ACHN (cell line): ENCODE measurements at regions not wholly inside any gene's neighbourhood (a gene's known extent, or its start where the extent isn't known, plus 50 kb on each side); places are given as distances from the start of the nearest gene placed in this dataset.
"Not testable (repeated sequence)": the region's sequence is repeated elsewhere in the genome, so short reads cannot be mapped to it uniquely, and the experiment has no call there.

Source experiments
- DNase-seq: peaks from one replicate; pipeline ENCODE4 v3.0.0-alpha.2; 2015
- in situ Hi-C: cut with HindIII; loops from 2 replicates; pipeline ENCODE4 v1.10.0; 2017; ENCODE audit warnings: low sequenced_read_pairs, low pct_ligation_motif_present, low pct_unique_long_range_greater_than_20kb

DNA sequence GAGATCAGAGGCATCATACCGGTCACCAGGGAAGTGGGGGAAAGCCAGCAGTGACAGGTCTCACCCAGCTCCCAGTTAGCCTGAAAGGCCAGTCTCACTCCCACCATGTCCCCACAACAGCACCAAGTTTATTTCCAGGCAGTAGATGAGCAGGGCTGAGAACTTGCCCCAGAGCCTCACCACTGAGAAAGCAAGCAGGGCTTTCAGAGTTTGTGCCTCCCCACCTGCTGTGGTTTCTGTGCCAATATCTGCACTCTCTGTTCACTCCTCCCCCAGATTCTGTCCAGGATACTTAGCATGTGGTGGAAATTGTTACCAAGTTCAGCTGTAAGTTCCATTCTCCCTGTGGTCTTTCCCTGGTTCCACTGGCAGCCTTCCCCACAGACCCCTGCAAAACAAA, 255.0 kb upstream of the HTR1E start:
- in situ Hi-C loops: no loop called here
- DNase-seq: no peak

DNA sequence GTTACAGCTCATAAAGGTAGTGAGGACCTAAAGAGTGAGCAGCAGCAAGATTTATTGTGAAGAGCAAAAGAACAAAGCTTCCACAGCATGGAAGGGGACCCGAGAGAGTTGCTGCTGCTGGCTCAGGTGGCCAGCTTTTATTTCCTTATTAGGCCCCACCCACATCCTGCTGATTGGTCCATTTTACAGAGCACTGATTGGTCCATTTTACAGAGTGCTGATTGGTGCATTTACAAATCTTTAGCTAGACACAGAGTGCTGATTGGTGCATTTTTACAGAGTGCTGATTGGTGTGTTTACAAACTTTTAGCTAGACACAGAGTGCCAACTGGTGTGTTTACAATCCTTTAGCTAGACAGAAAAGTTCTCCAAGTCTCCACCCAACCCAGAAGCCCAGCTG, 256.2 kb upstream of the HTR1E start:
- in situ Hi-C loops: not testable (repeated sequence)

GRCh38 chr6:86672125-86672524, 265.2 kb upstream of the HTR1E start:
- DNase-seq, in situ Hi-C loops: not testable (repeated sequence)

More for the DNA sequence above, 256.2 kb upstream of the HTR1E start:
- not testable (repeated sequence) for DNase-seq

DNA sequence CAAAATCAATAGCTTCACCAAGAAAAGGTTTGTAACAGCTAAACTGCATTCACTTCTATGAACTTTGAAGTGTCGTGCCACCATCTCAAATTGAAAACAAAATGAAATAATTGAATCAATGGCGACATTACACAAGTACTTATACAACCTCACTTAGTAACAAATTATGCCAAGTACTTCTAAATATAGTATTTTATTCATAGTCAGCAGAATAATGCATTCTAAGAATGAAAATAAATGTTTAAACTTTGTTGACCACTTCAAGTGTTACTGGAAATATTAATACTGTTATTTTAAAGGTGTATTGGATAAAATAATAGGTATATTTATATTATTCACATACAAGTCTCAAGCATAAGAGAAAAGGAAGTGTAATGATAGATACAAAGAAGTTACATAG, 280.1 kb upstream of the HTR1E start:
- in situ Hi-C loops: no loop called here
- DNase-seq: no peak

DNA sequence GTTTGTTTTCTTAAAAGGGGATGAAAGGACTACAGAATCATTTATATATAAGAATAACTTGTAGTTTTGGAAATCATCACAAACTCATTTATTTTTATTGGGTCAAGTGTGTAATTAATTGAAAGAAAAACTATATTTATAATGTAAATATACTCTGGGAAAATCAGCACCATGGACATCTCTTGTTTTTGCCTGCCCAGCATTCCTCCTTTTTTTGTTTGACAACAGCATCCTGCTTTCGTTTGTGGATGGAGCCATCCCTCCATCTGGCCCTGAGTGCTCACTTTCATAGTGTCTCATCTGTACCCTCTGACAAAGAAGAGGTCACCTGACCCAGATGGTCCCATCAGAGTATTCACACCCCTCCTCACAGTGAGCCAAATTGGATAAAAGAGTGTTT, 308.2 kb upstream of the HTR1E start:
- in situ Hi-C loops: no loop called here

GRCh38 chr6:86619428-86619827, 317.9 kb upstream of the HTR1E start:
- no peak for DNase-seq
- in situ Hi-C loops: no loop called here

More for the DNA sequence above, 308.2 kb upstream of the HTR1E start:
- no peak for DNase-seq

DNA sequence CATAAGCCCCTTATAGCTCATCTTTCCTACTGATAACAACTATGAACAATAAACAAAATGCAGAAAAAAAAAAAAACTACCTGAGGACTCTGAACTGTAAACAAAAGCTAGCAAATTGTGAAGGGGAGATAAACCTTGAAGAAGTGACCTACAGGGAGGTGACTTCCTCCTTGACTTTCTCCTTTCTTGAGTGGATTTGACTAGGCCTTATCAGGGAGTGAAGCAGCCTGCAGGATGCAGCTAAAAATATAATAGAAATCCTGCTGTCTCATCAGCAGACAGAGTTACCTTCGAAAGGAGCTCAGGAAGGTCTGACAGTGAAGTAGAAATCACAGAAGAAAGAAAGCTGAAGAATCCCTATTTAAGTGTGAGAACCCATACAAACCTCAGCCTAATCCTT, 322.0 kb upstream of the HTR1E start:
- no peak for DNase-seq
- in situ Hi-C loops: no loop called here

DNA sequence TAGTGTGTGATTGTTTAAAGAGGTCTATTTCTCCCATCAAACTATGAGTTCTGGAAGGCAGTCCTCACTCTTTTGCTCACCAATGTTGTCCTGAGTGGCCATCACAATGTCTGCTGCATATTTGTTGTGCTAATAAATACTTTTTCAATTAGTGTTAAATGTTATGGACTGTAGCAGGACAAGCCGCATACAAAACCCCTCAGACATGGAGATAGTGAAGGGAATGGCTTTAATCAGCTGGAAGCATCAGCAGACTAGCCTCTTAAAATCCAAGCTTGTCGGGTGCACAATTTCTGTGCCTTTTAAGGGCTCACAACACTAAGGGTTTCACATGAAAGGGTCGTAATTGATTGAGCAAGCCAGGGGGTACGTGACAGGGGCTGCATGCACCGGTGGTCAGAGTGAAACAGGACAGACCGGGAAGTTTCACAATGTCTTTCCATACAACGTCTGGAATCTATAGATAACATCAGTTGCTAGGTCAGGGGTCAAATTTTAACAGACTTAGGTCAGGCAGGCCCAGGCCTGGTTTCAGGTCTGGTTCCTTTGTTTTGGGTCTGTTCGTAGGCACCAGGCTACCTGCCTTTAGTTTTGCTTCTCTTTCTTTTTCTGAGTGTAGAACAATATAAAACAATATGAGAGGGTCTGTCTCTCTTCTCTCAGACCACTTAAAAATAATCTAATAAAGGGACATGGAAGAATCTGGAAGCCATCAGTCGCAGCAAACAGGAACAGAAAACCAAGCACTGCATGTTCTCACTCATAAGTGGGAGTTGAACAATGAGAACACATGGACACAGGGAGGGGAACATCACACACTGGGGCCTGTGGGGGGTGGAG, 327.6 kb upstream of the HTR1E start:
- no peak for DNase-seq
- in situ Hi-C loops: no loop called here

DNA sequence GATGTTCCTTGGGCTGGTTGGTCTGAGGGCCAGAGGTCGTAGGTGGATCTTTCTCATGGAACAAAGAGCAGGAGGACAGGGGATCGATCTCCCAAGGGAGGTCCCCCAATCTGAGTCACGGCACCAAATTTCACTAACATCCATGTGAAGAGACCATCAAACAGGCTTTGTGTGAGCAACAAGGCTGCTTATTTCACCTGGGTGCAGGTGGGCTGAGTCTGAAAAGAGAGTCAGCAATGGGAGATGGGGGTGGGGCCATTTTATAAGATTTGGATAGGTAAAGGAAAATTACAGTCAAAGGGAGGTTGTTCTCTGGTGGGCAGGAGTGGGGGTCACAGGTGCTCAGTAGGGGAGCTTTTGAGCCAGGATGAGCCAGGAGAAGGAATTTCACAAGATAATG, 334.0 kb upstream of the HTR1E start:
- in situ Hi-C loops, DNase-seq: not testable (repeated sequence)

- in situ Hi-C loops, DNase-seq: not testable (repeated sequence)
Measured at GRCh38 chr6:86602093-86602492, 335.2 kb upstream of the HTR1E start.

DNA sequence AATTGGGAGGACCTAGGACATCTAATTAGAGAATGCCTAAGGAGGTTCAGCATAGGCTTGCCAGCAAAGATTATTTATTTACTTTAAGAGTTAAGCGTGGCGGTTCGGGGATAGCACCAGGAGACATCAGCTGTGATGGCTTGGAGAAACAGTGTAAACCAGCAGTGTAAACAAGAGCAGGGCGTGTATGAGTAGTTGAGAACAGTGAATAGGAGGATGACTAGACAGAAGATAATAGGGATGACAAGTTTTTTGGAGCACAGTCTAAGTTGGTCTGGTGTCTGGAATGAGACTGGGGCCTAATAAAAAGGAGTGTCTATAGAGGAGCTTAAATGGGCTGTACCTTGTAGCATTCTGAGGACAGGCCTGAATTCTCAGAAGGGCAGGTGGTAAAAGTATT, 338.4 kb upstream of the HTR1E start:
- in situ Hi-C loops, DNase-seq: not testable (repeated sequence)

DNA sequence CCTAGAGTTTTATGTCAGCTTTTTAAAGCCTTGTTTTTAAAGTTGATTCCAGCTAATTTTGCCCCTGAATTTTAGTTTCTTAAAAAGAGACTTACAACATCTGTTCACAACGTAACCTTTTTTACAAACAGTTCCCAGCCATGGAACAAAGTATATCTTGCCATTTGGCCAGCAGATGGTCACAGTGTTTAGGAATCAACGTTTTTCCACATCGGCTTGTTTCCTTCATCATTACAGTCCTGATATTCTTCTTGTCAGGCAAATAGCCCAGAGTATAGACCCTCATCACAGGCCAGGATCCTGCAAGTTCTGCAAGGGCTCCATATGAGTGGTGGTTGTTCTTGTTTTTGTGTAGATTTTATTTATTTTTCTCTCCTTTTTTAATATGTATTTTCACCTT, 341.7 kb upstream of the HTR1E start:
- in situ Hi-C loops: no loop called here

DNA sequence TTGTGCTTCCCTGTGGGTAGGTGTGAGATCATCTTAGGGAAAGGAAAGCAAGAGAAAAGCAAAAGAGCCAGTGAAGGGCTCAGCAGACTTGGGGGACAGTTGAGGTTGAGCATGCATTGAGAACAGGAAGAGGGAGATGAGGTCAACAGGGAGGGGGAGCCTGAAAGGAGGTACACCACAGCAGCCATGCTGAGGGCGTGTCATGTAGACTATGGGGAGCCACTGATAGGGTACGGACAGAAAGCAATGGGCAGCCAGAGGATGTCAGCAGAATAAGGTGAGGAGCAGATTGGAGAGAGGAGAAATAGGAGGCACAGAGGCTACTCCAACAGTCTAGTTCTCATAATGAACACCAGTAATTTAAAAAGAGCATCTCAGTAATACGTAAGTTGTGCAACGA, 351.1 kb upstream of the HTR1E start:
- DNase-seq: no peak
- in situ Hi-C loops: no loop called here

More for the DNA sequence above, 341.7 kb upstream of the HTR1E start:
- DNase-seq: no peak

DNA sequence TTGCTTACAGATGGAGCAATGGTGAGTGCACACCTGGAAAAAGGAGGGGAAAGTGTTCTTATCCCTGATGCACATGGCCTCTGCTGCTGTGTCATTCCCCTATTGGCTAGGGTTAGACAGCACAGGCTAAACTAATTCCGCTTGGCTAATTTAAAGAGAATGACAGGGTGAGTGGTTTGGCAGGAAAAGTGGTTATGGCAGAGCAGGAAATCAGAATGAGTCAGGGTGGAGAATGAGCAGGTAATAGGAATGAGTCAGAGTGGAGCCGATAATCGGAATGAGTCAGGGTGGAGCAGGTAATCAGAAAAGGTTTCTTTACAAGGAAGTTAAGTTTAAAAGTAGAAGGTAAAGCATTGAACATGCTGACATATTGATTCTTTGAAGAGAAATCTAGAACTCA, 355.5 kb upstream of the HTR1E start:
- in situ Hi-C loops: no loop called here

DNA sequence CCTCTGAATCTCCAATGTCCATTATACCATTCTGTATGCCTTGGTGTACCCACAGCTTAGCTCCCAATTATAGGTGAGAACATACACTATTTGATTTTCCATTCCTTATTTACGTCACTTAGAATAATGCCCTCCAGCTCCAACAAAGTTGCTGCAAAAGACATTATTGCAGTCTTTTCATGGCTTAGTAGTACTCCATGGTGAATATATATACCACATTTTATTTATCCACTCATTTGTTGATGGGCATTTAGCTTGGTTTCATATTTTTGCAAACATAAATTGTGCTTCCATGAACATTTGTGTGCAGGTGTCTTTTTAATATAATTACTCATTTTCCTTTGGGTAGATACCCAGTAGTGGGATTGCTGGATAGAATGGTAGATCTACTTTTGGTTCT, 374.1 kb upstream of the HTR1E start:
- DNase-seq: no peak
- in situ Hi-C loops: no loop called here

More for the DNA sequence above, 355.5 kb upstream of the HTR1E start:
- no peak for DNase-seq

GRCh38 chr6:86558318-86558717, 379.0 kb upstream of the HTR1E start:
- DNase-seq: no peak
- in situ Hi-C loops: no loop called here

GRCh38 chr6:86537292-86537861, 400.0 kb upstream of the HTR1E start:
- in situ Hi-C loops: no loop called here
- DNase-seq: no peak

DNA sequence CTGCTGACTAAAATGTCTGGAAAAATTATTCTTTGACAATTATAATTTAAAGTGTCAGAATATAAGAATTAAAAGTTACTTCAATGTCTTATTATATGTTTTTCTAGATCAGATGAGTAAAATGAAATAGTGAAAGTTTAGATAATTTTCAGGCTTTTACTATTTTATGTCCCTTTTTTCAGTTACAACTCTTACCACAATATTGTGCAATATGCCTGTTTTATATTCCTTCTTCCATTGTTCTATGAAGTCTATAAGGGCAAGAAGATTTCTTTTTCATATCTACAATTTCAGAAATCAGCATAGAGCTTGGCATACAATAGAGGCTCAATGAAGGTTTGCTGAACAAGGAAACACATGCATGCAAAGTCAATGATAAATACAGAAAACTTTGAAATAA, 401.2 kb upstream of the HTR1E start:
- in situ Hi-C loops: no loop called here
- no peak for DNase-seq

GRCh38 chr6:86535100-86535499, 402.2 kb upstream of the HTR1E start:
- in situ Hi-C loops: no loop called here

GRCh38 chr6:86529635-86530034, 407.7 kb upstream of the HTR1E start:
- no peak for DNase-seq
- in situ Hi-C loops: no loop called here

More at GRCh38 chr6:86535100-86535499, 402.2 kb upstream of the HTR1E start:
- no peak for DNase-seq
